ENCODE measurements at regions not wholly inside any gene's neighbourhood (a gene's known extent, or its start where the extent isn't known, plus 50 kb on each side); places are given as distances from the start of the nearest gene placed in this dataset.

GRCh38 chrX:122579036-122579435, 605.0 kb upstream of the GRIA3 start:
- TF ChIP-seq CTCF (IDR thresholded peaks at IDR 0.05; ENCODE audit: insufficient read depth, low read depth, low read length, missing control alignments), result no peak
- H3K4me3 ChIP-seq (ENCODE audit: low read depth, low read length), result no peak overlapping the region
- DNase-seq (ENCODE audit: low read depth), result no peak

GRCh38 chrX:122579526-122579925, 604.6 kb upstream of the GRIA3 start:
- no peak for DNase-seq (ENCODE audit: low read depth)
- TF ChIP-seq CTCF (IDR thresholded peaks at IDR 0.05; ENCODE audit: insufficient read depth, low read depth, low read length, missing control alignments), result no peak
- no peak overlapping the region for H3K4me3 ChIP-seq (ENCODE audit: low read depth, low read length)

- H3K4me3 ChIP-seq (ENCODE audit: low read depth, low read length), result no peak overlapping the region
- no peak for DNase-seq (ENCODE audit: low read depth)
- no peak for TF ChIP-seq CTCF (IDR thresholded peaks at IDR 0.05; ENCODE audit: insufficient read depth, low read depth, low read length, missing control alignments)
Observed at GRCh38 chrX:122582280-122582974, 601.7 kb upstream of the GRIA3 start.

GRCh38 chrX:122582975-122583305, 601.1 kb upstream of the GRIA3 start:
- DNase-seq (ENCODE audit: low read depth), result no peak
- TF ChIP-seq CTCF (IDR thresholded peaks at IDR 0.05; ENCODE audit: insufficient read depth, low read depth, low read length, missing control alignments), result no peak

GRCh38 chrX:122583551-122583950, 600.5 kb upstream of the GRIA3 start:
- no peak for DNase-seq (ENCODE audit: low read depth)
- TF ChIP-seq CTCF (IDR thresholded peaks at IDR 0.05; ENCODE audit: insufficient read depth, low read depth, low read length, missing control alignments), result no peak

More at GRCh38 chrX:122582975-122583305, 601.1 kb upstream of the GRIA3 start:
- H3K4me3 ChIP-seq (ENCODE audit: low read depth, low read length), result no peak overlapping the region

GRCh38 chrX:122584981-122585380, 599.1 kb upstream of the GRIA3 start:
- H3K4me3 ChIP-seq (ENCODE audit: low read depth, low read length), result no peak overlapping the region
- no peak for TF ChIP-seq CTCF (IDR thresholded peaks at IDR 0.05; ENCODE audit: insufficient read depth, low read depth, low read length, missing control alignments)

More at GRCh38 chrX:122583551-122583950, 600.5 kb upstream of the GRIA3 start:
- no peak overlapping the region for H3K4me3 ChIP-seq (ENCODE audit: low read depth, low read length)

GRCh38 chrX:122586831-122587230, 597.2 kb upstream of the GRIA3 start:
- DNase-seq (ENCODE audit: low read depth), result no peak
- TF ChIP-seq CTCF (IDR thresholded peaks at IDR 0.05; ENCODE audit: insufficient read depth, low read depth, low read length, missing control alignments), result no peak
- no peak overlapping the region for H3K4me3 ChIP-seq (ENCODE audit: low read depth, low read length)

More at GRCh38 chrX:122584981-122585380, 599.1 kb upstream of the GRIA3 start:
- no peak for DNase-seq (ENCODE audit: low read depth)
